ENCODE measurements at regions not wholly inside any gene's neighbourhood (a gene's known extent, or its start where the extent isn't known, plus 50 kb on each side); places are given as distances from the start of the nearest gene placed in this dataset.

- no peak for TF ChIP-seq EZH2 (IDR thresholded peaks at IDR 0.05)
- TF ChIP-seq CTCF (IDR thresholded peaks at IDR 0.05): no peak
Measured at GRCh38 chr13:85724546-85725432, 74.4 kb downstream of the SLITRK6 start.
